ENCODE measurements at regions not wholly inside any gene's neighbourhood (a gene's known extent, or its start where the extent isn't known, plus 50 kb on each side); places are given as distances from the start of the nearest gene placed in this dataset.

DNA sequence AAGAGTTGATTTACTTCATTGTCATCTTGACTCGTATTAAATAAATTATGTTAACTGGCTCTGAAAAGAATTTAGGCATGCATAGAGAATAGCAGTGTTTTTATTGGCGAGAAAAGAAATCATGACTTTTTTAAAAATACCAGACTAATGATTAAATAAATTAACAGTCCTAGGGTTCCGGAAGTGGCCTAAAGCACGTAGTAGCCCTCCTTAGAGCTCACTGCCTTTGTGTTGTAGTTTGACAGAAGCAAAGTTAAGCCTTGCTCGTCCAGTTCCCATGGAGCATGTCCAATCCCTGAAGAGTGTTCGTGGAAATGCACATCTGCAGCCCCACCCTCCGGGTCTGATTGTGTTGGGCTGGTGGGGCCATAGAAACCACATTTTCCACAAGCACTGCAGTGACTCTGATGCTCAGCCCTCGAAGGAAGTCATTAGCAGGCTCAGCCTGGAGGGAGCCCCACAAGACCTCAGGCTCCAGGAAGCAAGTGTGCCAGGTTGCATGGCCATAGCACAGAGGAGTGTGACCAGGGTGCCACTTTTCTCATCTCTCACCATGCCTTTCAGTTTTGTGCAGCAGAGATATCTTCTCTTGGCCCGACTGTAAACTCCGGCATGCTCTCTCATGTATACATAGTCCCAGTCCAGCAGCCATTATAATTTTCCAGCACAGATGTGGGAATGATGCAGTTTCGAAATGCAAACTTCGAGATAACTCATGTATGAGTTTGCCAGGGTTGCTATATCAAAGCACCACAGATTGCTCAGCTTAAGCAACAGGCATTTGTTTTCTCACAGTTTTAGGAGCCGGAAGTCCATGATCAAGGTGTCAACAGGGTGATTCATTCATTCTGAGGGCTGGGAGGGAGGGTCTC, 188.6 kb upstream of the SH3BP4 start:
- peak; percentile 76 for DNase-seq

DNA sequence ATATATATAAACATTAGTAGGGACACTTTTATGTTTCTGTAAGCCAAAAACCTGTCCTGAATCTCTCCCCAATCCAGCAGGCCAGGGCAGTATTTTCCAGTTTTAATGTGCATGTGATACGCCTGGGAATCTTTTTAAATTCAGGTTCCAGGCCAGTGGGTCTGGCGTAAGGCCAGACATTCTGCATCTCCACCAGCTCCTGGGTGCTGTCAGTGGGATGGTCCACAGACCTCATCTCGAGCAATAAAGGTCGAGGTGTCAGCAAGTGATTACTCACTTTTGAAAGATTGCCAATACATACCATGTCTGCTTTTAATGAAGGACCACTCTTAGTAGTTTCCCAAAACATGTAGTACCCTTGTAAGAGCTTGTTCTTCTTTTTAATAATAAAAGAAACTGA, 189.9 kb upstream of the SH3BP4 start:
- DNase-seq: peak; percentile 97

DNA sequence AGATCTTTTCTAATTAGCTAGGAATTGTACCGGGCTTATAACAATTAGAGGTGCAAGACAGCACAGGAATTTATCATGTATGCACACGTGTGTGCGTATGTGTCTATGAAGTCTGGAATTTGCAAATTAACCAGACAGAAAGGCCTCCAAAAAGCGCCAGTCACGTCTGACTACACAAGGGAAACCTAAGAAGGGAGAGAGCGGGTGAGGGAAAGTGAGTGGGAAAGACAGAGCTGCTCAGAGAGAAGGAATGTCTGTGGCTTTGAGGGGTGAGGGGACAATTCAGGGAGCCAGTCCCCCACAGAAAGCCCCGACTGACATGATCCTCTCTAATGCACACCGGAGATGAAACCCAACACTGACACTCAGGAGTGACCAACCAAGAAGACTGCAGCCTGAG, 197.7 kb upstream of the SH3BP4 start:
- DNase-seq: peak; percentile 94

DNA sequence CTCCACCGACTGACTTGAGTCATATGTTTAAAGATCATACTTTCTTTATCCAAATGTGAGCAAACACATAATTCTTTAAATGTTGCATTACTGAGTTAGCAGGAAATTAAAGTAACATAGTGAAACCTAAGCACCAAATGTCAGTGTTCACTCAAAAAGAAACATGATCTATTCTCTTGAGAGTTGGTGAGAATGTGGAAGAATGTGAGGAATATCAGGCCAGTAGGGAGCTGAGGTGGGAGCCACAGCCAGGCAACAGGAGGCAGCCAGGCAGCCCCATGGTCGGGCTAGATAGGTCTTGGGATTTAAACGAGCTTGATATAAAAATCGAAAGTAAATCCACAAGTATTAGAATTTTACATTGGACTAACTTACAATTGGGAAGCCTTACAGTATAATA, 198.1 kb upstream of the SH3BP4 start:
- peak; percentile 75 for DNase-seq

DNA sequence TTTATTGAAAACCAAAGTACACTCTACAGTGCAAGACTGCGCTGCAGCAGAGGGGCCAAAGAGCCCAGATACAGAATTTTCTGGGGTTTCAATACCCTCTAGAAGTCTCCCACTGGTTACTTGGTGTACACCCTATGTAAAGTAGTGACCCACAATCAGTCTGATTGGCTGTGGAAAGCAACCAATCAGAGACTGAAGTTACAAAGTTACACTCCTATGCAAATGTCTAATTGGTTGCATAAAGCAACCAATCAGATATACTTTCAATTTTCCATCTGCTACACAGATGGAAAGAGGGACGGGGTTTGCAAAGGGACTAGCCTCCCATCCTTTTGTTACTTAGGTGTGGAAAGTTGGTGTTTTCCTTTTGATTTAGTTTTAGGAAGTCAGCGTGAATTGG, 198.9 kb upstream of the SH3BP4 start:
- no peak for DNase-seq

DNA sequence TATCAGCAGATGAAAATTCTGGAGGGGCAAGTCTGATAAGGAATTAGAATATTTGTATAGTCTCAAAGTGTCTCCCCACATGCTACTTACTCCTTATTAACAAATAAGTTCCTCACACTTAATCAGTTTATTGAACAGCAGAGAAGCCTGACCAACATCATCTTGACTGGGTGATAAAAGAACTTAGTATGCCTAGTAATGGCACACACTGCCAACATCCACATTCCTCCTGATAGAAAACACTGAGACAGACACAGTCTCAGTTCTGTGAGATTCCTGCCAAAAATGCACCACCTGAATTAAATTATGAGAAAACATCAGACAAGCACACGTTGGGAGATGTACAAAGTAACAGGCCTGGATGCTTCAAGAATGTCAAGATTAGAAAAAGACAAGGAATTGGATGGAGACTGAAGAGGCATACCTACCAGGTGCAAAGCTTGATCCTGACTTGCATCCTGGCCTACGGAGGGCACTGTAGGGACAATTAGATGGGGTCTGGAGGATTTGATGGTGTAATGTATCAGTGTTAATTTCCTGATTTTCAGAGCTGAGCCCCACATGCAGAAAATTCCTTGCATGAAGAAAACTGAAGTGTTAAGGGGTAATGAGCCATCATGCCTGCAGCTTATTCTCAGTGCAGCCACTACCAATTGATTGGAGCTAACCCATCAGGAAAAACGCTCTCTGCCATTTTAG, 200.4 kb upstream of the SH3BP4 start:
- DNase-seq: no peak

DNA sequence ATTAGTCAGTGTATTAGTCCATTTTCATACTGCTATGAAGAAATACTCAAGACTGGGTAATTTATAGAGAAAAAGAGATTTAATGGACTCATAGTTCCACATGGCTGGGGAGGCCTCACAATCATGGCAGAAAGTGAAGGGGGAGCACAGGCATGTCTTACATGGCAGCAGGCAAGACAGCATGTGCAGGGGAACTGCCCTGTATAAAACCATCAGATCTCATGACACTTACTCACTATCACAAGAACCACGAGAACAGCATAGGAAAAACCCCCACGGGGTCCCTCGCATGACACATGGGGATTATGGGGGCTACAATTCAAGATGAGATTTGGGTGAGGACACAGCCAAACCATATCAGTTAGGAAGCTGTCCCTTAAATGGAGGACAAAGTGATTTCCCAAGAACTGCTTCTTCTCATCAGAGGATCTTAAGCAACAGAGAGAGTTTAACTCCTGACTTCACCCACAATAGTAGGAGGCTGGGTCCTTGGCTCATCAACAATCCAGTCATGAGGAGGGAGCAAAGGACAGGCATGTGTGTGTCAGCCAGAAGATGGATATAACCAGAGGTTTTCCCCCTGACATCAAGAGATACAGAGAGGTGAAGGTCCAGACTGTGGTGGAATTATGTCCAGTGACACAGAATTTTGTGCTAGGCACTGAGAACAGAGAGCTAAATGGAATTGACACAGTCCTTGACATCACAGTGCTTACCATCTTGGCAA, 203.8 kb upstream of the SH3BP4 start:
- DNase-seq: no peak

DNA sequence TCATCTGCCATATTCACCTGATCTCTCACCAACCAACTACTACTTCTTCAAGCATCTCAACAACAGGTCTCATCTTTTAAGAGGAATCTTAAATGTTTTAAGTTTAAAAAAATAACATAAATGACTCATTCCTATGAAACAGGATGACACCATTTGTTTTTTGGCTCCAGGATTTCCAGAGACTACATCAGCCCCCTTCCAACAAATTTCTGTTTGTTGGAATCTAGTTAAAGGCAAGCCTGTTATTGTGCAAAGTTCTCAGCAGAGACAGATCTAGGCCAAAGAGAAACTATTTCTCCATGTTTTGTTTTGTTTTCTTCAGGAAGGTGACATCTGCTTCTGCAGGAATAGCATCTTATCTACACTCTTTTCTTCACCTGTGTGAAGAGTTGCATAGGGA, 204.8 kb upstream of the SH3BP4 start:
- no peak for DNase-seq

DNA sequence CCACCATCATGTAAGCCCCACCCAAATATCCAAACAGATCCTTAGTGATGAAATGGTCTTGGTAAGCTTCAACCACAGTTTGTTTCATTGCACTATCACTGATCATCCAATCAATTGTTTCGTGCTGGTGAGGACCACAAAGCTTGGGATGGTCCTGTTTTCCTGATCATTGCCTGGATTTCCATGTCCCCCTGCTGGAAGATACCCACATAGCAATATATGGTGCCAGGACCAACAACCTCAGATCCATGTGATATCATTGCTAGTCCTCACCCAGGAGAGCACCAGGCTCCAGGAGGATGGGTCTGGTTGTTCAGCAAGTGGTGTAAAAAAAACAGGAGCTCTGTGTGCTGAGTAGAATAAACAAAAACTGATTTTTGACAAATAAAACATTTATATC, 206.5 kb upstream of the SH3BP4 start:
- no peak for DNase-seq

DNA sequence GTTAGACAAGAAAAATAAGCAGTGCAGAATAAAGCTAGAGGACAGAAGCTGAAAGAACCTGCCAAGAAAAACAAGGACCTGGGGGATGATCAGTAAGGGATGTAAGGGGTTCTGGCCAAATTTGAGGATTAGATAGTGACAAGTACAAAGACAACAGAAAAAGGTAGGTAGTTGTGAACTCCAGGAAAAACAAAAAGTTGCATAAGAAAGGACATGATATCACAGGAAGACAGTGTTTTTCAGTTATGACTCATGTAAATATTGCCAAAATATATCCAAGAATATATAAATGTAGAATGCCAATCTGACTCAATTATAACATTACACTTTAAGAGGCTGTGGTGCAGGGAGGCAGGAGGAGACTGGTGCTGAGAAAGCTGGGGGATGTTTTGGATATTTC, 209.8 kb upstream of the SH3BP4 start:
- DNase-seq: no peak

DNA sequence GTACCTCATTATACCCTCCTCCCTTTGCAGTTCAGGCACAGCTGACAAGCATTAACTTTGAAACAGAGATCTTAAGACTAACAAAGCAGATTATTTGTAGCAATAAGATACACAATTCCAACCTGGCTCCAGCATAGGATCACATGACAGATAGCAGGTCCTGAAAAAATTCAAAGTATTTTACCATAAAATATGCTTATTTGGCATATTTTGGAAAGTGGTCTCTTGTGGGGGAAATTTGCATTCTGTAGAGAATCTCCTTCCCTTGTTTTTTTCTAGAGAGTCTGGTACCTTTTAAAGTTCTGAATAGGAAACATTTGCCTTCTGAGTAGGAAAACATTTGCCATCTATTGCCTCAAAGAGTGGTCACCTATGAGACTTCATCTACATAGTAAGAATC, 212.8 kb upstream of the SH3BP4 start:
- DNase-seq: no peak

DNA sequence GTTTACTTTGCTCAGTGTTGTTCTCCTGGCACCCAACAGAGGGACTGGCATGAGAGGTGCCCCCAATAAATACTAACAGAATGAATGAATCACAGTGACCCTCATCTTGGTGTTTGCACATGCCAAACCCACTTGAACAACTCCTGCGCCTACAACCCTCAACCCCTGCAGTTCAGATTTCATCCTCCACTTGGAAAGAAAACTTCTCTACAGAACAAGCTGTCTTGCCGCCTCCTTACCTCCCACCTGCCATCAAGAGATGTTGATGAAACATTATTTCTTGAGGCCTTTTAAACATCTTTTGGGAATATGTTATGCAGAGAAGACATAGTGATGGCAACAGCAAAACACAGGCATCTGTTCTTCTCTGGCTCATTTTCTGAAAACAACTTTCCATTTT, 216.0 kb upstream of the SH3BP4 start:
- DNase-seq: no peak

DNA sequence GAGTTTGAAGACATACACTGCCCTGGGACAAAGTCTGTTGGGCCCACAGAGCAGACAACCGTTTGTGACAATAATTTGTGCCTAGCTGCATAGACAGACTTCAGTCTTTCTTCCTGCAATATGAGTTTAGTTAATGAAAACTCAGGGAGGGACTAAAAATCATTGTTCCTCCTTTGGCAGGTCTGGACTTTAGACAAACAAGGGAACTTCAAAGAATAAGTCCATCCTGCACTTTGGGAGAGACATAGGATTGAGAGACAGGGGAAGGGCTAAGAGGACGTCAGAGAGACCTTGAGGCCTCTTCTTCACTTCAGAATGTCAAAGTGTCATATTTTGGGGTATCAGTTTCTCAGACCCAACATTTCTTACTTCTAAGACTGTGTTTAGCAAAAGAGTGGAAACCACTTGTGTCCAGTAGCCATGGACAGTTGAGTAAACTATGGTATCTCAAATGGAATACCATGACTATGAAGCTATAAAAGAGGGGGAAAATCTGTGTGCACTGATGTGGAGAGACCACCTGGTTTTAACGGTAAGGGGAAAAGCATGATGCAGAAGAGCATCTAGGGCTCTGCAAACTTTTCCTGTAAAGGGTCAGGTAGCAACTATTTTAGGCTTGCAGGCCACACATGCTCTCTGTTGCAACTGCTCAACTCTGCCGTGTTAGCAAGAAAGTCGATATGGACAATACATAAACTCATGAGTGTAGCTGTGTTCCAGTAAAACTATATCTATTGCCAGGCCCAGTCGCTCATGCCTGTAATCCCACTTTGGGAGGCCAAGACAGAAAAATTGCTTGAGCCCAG, 217.8 kb upstream of the SH3BP4 start:
- no peak for DNase-seq

DNA sequence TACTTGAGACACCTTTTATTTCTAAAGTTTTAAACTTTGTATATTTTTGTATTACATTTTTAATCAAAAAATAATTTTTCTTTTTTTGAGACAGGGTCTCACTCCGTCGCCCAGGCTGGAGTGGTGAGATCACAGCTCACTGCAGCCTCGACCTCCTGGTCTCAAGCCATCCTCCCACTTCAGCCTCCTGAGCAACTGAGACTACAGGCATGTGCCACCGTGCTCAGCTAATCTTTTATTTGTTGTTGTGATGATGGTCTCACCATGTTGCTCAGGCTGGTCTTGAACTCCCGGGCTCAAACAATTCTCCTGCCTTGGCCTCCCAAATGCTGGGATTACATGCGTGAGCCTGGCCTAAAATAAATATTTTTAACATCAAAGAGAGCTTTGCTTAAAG, 218.7 kb upstream of the SH3BP4 start:
- DNase-seq: no peak

DNA sequence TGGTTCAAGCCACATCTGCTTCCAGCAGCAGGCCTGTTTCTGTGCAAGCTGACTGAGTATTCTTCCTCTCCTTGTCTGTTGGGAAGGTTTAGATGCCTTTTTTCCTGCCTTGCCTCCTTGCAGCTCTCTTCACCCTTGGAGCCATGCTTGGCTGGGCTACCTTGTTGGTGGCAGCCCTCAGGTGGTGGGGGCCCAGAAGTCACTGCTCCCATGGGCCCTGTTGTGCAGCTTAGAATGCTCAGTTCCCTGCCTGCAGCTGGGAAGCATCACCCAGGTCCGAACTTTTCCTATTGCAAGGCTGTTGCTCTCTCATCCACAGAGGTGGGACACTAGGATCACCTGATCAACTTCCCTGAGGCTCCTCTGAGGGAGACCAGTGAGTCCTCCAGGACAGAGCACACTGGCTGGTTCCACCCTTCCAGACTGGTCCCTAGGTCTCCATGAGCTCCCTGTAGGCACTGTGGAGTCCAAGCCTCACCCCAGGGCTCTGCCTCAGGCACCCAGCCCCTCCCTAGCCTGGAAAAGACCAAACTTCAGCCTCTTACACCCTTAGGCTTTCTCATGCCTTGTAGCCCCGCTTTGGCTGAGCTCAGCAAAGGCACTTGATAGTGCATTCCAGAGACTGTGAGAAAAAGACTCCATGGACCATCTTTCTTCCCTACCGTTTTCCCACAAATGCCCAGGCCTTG, 219.3 kb upstream of the SH3BP4 start:
- no peak for DNase-seq

DNA sequence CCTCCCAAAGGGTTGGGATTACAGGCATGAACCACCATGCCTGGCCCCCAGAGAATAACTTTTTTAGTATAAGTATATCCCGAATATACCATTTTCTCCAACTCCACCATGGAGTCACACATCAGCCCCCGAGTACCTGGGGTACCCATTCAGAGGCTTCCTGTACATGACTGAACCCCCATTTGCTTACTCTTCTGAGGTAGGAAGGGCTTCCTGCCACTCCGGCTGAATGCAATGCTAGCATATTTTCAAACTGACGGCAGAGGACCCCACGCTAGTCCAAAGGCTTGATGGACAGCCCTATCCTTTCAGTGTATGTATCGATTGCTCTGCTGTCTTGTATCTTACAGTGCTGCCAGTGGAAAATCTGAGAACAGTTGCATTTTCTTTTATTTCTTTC, 220.6 kb upstream of the SH3BP4 start:
- DNase-seq: no peak

DNA sequence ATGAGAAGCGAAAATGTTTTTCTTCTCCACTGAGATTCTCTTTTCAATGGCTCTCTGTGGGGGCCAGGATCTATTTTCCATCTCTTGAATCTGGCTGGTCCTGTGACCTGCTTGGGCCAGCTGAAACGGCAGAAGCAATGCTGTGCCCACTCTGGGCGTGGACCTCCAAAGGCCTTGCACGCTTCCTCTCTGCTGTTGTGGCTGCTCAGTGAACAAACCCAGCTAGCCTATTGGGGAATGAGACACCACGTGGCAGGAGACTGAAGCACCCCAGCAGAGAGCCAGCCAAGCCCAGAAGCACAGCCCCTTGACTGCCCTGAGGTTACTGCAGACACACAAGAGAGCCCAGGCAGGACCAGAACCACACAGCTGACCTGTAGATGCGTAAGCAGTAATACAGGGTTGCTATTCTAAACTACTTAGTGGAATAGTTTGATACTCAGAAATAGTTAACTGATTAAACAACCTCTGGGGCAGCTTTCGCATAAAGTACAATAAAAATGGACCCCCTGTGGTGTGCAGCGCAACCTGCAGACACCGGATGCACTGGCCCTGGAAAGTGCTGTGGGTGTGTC, 221.7 kb upstream of the SH3BP4 start:
- no peak for DNase-seq

DNA sequence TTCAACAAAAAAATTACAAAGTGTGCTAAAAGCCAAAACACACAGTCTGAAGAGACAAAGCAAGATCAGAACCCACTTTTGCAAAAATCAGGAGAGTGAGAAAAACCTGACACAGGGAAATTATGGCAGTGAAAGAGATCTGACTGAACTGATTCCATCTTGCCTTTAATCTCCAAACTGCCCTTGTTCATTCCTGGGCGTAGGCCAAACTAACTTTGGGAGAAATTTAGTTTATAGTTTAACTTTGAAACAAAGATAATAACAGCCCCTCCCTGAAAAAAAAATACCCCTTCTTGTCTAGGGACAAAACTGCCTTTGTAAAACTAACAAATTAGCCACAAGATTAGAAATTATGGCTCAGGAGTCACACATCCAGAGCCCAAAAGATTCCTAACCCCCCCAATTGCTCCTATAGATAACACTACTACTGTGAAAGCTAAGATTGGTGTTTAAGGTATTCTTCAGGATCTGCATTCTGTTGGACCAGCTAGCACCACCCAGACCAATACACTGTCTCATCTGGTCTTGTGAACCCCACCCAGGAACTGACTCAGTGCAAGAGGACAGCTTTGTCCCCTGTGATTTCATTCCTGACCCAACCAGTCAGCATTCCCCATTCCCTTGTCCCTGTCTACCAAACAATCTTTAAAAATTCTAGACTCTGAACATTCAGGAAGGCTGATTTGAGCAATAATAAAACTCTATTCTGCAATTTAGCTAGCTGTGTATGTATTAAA, 226.1 kb upstream of the SH3BP4 start:
- no peak for DNase-seq

DNA sequence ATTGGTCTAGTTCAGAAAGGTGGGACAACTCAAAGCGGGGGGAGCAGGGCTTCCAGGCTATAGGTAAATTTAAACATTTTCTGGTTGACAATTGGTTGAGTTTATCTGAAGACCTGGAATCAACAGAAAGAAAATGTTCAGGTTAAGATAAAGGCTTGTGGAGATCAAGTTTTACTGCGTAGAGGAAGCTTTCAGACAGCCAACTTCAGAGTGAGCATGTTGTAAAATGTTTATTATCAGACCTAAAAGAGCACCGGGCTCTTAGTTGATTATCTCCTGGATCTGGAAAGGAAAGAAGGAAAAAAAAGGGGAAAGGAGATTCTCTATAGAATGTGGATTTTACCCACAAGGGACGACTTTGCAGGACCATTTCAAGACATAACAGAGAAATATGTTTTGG, 227.0 kb upstream of the SH3BP4 start:
- no peak for DNase-seq

DNA sequence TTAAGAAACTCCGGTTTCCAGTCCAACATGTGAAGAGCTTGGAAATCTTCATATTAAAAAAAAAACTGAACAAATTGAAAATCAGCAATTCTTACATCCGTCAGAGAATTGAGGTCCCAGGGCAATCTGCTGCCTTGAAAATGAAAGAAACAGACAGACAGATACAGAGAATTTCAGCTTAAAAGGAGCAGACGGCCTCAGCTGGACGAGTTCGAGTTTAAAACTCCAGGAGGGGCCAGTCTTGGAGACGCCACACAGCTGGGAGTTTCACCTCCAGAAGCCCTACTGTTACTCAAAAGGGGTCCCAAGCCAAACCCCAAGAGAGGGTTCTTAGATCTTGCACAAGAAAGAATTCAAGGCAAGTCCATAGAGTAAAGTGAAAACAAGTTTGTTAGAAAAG, 226.5 kb upstream of the ARL4C start:
- DNase-seq: no peak

DNA sequence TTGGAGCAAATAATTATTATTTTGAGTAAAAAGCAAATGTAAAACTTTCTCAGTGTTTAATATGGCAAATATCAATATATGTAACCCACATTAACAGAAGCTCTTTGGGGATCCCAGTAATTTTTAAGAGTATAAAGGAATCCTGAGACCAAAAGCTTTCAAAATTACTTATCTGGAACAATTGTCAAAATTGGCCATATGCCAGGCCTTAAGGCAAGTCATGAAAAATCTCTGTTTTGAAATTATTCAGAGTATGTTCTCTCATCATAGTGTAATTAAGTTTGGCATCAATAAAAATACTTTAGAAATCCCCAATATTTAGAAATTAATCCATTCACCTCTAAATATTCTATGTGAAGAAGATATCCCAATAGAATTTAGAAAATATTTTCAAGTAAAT, 225.3 kb upstream of the ARL4C start:
- DNase-seq: no peak
